Fibroblast of pulmonary artery (primary cell): ENCODE measurements at regions not wholly inside any gene's neighbourhood (a gene's known extent, or its start where the extent isn't known, plus 50 kb on each side); places are given as distances from the start of the nearest gene placed in this dataset.

Experiments
- DNase-seq: peaks from one replicate; pipeline ENCODE4 v3.0.0-alpha.2; 2010; ENCODE audit warnings: low read depth
- H3K4me3 ChIP-seq: replicated peaks from 2 replicates; pipeline ENCODE4 v1.5.1; 2011; ENCODE audit warnings: low read depth, mild to moderate bottlenecking, control low read depth, low read length, moderate library complexity
- CTCF ChIP-seq: IDR thresholded peaks from 2 replicates; pipeline ENCODE4 v1.5.1; 2011; ENCODE audit warnings: mild to moderate bottlenecking, control low read depth, low read length, inconsistent platforms; ENCODE audit errors: missing control alignments

GRCh38 chrX:39206399-39207145 lies 405.3 kb downstream of the MID1IP1 start:
- DNase-seq: no peak
- H3K4me3 ChIP-seq: no peak overlapping the region
- TF ChIP-seq CTCF: no peak

- TF ChIP-seq CTCF: no peak
- DNase-seq: no peak
- H3K4me3 ChIP-seq: no peak overlapping the region
Observed at GRCh38 chrX:39211501-39211900, 410.2 kb downstream of the MID1IP1 start.

- no peak overlapping the region for H3K4me3 ChIP-seq
- DNase-seq: no peak
- TF ChIP-seq CTCF: no peak
Observed at GRCh38 chrX:39212456-39212855, 411.2 kb downstream of the MID1IP1 start.

- DNase-seq: no peak
- no peak for TF ChIP-seq CTCF
- H3K4me3 ChIP-seq: no peak overlapping the region
Observed at GRCh38 chrX:39214387-39215126, 413.3 kb downstream of the MID1IP1 start.

- H3K4me3 ChIP-seq: no peak overlapping the region
- DNase-seq: no peak
- TF ChIP-seq CTCF: no peak
Observed at GRCh38 chrX:39220952-39221351, 419.7 kb downstream of the MID1IP1 start.

GRCh38 chrX:39222346-39223113 lies 421.3 kb downstream of the MID1IP1 start:
- no peak for DNase-seq
- H3K4me3 ChIP-seq: no peak overlapping the region
- no peak for TF ChIP-seq CTCF
